ENCODE measurements at regions not wholly inside any gene's neighbourhood (a gene's known extent, or its start where the extent isn't known, plus 50 kb on each side); places are given as distances from the start of the nearest gene placed in this dataset.

GRCh38 chr13:104678161-104678560, 1611.9 kb upstream of the SLC10A2 start (continued):
- no peak for TF ChIP-seq CHD7 (IDR thresholded peaks at IDR 0.05; ENCODE audit: insufficient replicate concordance, low read length)
- TF ChIP-seq FOSL1 (IDR thresholded peaks at IDR 0.05; ENCODE audit: insufficient read depth, low read depth, low read length) = no peak
- no peak for TF ChIP-seq YY1 (IDR thresholded peaks at IDR 0.05; ENCODE audit: low read depth, low read length)
